HCT116 (cell line): ENCODE measurements at regions not wholly inside any gene's neighbourhood (a gene's known extent, or its start where the extent isn't known, plus 50 kb on each side); places are given as distances from the start of the nearest gene placed in this dataset.

ENCODE experiments used
- ATAC-seq: fragments of 200-7000 bp; cut with Tn5 transposase; 2 replicates; pipeline ENCODE4 v1.9.1; 2020; ENCODE audit warnings: mild to moderate bottlenecking, moderate library complexity
- BruUV-seq: library from RNA; stranded (reverse); fragments of 400-500 nt; replicated peaks from 2 replicates; lab custom pipeline; 2021; lab: Mats Ljungman, UMichigan
- CTCF ChIA-PET: fragments of 300-600 bp; sonication (Branson Sonifier 250); formaldehyde crosslinking; loops from one replicate; lab custom pipeline; 2021; ENCODE audit warnings: antibody characterized with exemption; lab: Charles Lee
- POLR2A ChIA-PET: fragments of 300-600, 350-600 bp; sonication (Branson Sonifier 250); formaldehyde crosslinking; loops from one replicate; lab custom pipeline; 2021; ENCODE audit warnings: antibody characterized with exemption; lab: Charles Lee
- RAD21 ChIA-PET, 2 experiments: fragments of 300-600 bp; sonication (Branson Sonifier 250); formaldehyde crosslinking; loops; one replicate each; lab custom pipeline; 2023; ENCODE audit warnings: low total read pairs in 2 of 2; ENCODE audit not compliant: uncharacterized antibody in 2 of 2, unreplicated experiment in 2 of 2, low non-redundant PET in 1 of 2; lab: Charles Lee
- DNase-seq: peaks from one replicate; pipeline ENCODE4 v3.0.0-alpha.2; 2010; ENCODE audit warnings: low read depth, low spot score
- H2AFZ ChIP-seq: fragments of 200-600 bp; shearing (Covaris generic), sonication (generic); 2 replicates; pipeline ENCODE4 v1.6.1; 2017; ENCODE audit warnings: low read depth, mixed run types, mixed read lengths, antibody characterized with exemption, low read length; ENCODE audit not compliant: poor library complexity, severe bottlenecking
- H3K27ac ChIP-seq: 2 replicates; pipeline ENCODE4 v1.5.1; 2012; ENCODE audit warnings: low read depth, low read length
- H3K27me3 ChIP-seq: fragments of 200-600 bp; sonication (generic); 2 replicates; pipeline ENCODE4 v1.6.1; 2016; ENCODE audit warnings: mixed run types, low read length, mixed read lengths; ENCODE audit not compliant: insufficient read depth
- H3K36me3 ChIP-seq, 2 experiments: fragments of 200-500 bp in 1 of 2; fragments of 200-600 bp in 1 of 2; sonication (Bioruptor generic) in 1 of 2; sonication (generic) in 1 of 2; 2 replicates each; pipeline versions ENCODE4 v1.5.1 to v1.6.1; 2014 to 2016; ENCODE audit warnings: low read length in 2 of 2, inconsistent platforms in 1 of 2, mixed read lengths in 1 of 2, mixed run types in 1 of 2; ENCODE audit not compliant: insufficient read depth in 2 of 2, control insufficient read depth in 1 of 2
- H3K4me1 ChIP-seq, 2 experiments: fragments of 200-600 bp in 1 of 2; sonication (generic) in 1 of 2; 2 replicates each; pipeline versions ENCODE4 v1.5.1 to v1.6.1; 2012 to 2017; ENCODE audit warnings: low read length in 2 of 2, inconsistent platforms in 1 of 2, mild to moderate bottlenecking in 1 of 2, mixed read lengths in 1 of 2, mixed run types in 1 of 2, moderate library complexity in 1 of 2; ENCODE audit not compliant: insufficient read depth in 2 of 2, control insufficient read depth in 1 of 2
- H3K4me2 ChIP-seq: fragments of 200-600 bp; sonication (generic); 2 replicates; pipeline ENCODE4 v1.6.1; 2017; ENCODE audit warnings: mixed run types, low read length, mixed read lengths
- H3K4me3 ChIP-seq, 2 experiments: fragments of 200-600 bp in 1 of 2; sonication (generic) in 1 of 2; replicated peaks in 1 of 2; 2 replicates each; pipeline ENCODE4 v1.5.1; 2011 to 2016; ENCODE audit warnings: low read length in 2 of 2, control low read depth in 1 of 2, low read depth in 1 of 2, mild to moderate bottlenecking in 1 of 2, mixed read lengths in 1 of 2, mixed run types in 1 of 2
- H3K79me2 ChIP-seq: fragments of 200-600 bp; sonication (generic); 2 replicates; pipeline ENCODE4 v1.6.1; 2017; ENCODE audit warnings: mild to moderate bottlenecking, mixed run types, low read length, moderate library complexity, mixed read lengths; ENCODE audit not compliant: insufficient read depth
- H3K9ac ChIP-seq: fragments of 200-600 bp; sonication (generic); 2 replicates; pipeline ENCODE4 v1.6.1; 2016; ENCODE audit warnings: low read length, mixed read lengths
- H3K9me2 ChIP-seq: fragments of 200-600 bp; sonication (generic), shearing (Covaris generic); 2 replicates; pipeline ENCODE4 v1.6.1; 2017; ENCODE audit warnings: mixed run types, mild to moderate bottlenecking, moderate library complexity; ENCODE audit not compliant: insufficient read depth
- H3K9me3 ChIP-seq, 2 experiments: fragments of 200-500 bp in 1 of 2; fragments of 200-600 bp in 1 of 2; sonication (Bioruptor generic) in 1 of 2; sonication (generic) in 1 of 2; 2 replicates each; pipeline ENCODE4 v1.6.1; 2014 to 2017; ENCODE audit warnings: low read length in 2 of 2, mixed read lengths in 2 of 2, inconsistent platforms in 1 of 2, low read depth in 1 of 2, mild to moderate bottlenecking in 1 of 2, mixed run types in 1 of 2, moderate library complexity in 1 of 2; ENCODE audit not compliant: control insufficient read depth in 1 of 2, insufficient read depth in 1 of 2
- H4K20me1 ChIP-seq: fragments of 200-600 bp; sonication (generic), shearing (Covaris generic); 2 replicates; pipeline ENCODE4 v1.6.1; 2017; ENCODE audit warnings: mixed run types, mild to moderate bottlenecking, moderate library complexity; ENCODE audit not compliant: insufficient read depth
- CBX3 ChIP-seq: IDR thresholded peaks from 2 replicates; pipeline ENCODE4 v1.6.1; 2012; ENCODE audit warnings: low read depth
- CEBPB ChIP-seq: IDR thresholded peaks from 2 replicates; pipeline ENCODE4 v1.6.1; 2012; ENCODE audit warnings: low read depth
- EGR1 ChIP-seq: IDR thresholded peaks from 2 replicates; pipeline ENCODE4 v1.6.1; 2012; ENCODE audit warnings: low read depth
- ELF1 ChIP-seq: IDR thresholded peaks from 2 replicates; pipeline ENCODE4 v1.6.1; 2012; ENCODE audit warnings: low read depth, borderline replicate concordance
- EZH2 ChIP-seq: fragments of 200-600 bp; sonication (generic); IDR thresholded peaks from 2 replicates; pipeline ENCODE4 v1.6.1; 2017; ENCODE audit warnings: antibody characterized with exemption, mixed run types
- EZH2phosphoT487 ChIP-seq: fragments of 200-600 bp; IDR thresholded peaks from 2 replicates; pipeline ENCODE4 v1.6.1; 2018; ENCODE audit warnings: antibody characterized with exemption, borderline replicate concordance
- FOSL1 ChIP-seq: IDR thresholded peaks from 2 replicates; pipeline ENCODE4 v1.6.1; 2012; ENCODE audit warnings: low read depth
- JUND ChIP-seq: IDR thresholded peaks from 2 replicates; pipeline ENCODE4 v1.6.1; 2012
- POLR2A ChIP-seq: IDR thresholded peaks from 2 replicates; pipeline ENCODE4 v1.7.0; 2011; ENCODE audit warnings: borderline replicate concordance; ENCODE audit not compliant: insufficient read depth, insufficient read length; ENCODE audit errors: extremely low read depth
- RAD21 ChIP-seq: IDR thresholded peaks from 2 replicates; pipeline ENCODE4 v1.6.1; 2012; ENCODE audit warnings: low read depth, mild to moderate bottlenecking
- REST ChIP-seq: IDR thresholded peaks from 2 replicates; pipeline ENCODE4 v1.6.1; 2012; ENCODE audit warnings: low read depth
- SIN3A ChIP-seq: IDR thresholded peaks from 2 replicates; pipeline ENCODE4 v1.6.1; 2012; ENCODE audit warnings: low read depth
- SP1 ChIP-seq: IDR thresholded peaks from 2 replicates; pipeline ENCODE4 v1.6.1; 2012; ENCODE audit warnings: low read depth
- SRF ChIP-seq: IDR thresholded peaks from 2 replicates; pipeline ENCODE4 v1.6.1; 2012; ENCODE audit warnings: low read depth
- YY1 ChIP-seq: IDR thresholded peaks from 2 replicates; pipeline ENCODE4 v1.6.1; 2011; ENCODE audit warnings: low read length, low read depth, moderate library complexity, mild to moderate bottlenecking; ENCODE audit not compliant: insufficient replicate concordance; ENCODE audit errors: extremely low read depth
- ZFX ChIP-seq: fragments of 450-650 bp; IDR thresholded peaks from 2 replicates; pipeline ENCODE4 v1.6.1; 2017
- ZNF274 ChIP-seq: fragments of 200-500 bp; sonication (Bioruptor generic); IDR thresholded peaks from 2 replicates; pipeline ENCODE4 v1.6.1; 2014; ENCODE audit warnings: mild to moderate bottlenecking, low read depth, low read length, inconsistent platforms
- intact Hi-C: fragments of 100-400 bp; cut with micrococcal nuclease; formaldehyde crosslinking; loops from 2 replicates; pipeline ENCODE4 v1.10.0; 2022
- TF ChIP-seq, protein P1 (sequence below): IDR thresholded peaks from 2 replicates; pipeline ENCODE4 v1.6.1; 2012
- TF ChIP-seq, protein P2 (sequence below), 3 experiments: fragments of 200-600 bp in 1 of 3; sonication (generic) in 1 of 3; IDR thresholded peaks in 2 of 3; conservative IDR thresholded peaks in 1 of 3; 2 replicates each; pipeline ENCODE4 v1.5.1; 2012 to 2017; ENCODE audit warnings: low read depth in 2 of 3, low read length in 2 of 3, antibody characterized with exemption in 1 of 3, borderline replicate concordance in 1 of 3, control low read depth in 1 of 3, mild to moderate bottlenecking in 1 of 3, mixed read lengths in 1 of 3, mixed run types in 1 of 3, moderate library complexity in 1 of 3; ENCODE audit not compliant: insufficient read depth in 1 of 3

DNA sequence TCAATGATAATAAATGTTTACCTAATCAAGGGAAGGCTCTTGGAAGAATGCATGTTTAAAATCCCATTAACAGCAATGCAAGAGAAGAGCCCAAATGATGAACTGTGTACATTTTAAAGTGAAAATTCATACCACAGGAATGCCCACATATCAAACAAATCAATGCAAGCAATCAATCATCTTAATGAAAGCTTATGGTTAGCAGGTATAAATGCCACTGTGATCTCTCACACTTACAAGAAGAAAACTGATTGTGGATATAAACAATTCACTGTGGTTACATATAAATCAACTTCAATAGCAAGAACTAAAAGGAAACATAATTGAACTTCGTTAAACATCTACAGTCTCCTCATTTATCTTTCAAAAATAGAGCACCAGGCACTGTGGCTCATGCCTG, 161.0 kb upstream of the RORB start:
- Histone ChIP-seq H3K36me3 (no peaks in the 10 kb centered on the region), H4K20me1 (no peaks in the 10 kb centered on the region), H3K9me2 (no peaks in the 10 kb centered on the region), H3K4me2 (no peak overlapping the region), H2AFZ (no peak overlapping the region), H3K79me2 (no peaks in the 10 kb centered on the region), H3K9ac (no peak overlapping the region), H3K9me3 (no peaks in the 10 kb centered on the region; a peak in 1 of 4 replicates), H3K27ac (no peak overlapping the region), H3K27me3 (no peaks in the 10 kb centered on the region), H3K4me3 (no peak overlapping the region), H3K4me1 (no peaks in the 10 kb centered on the region)
- ATAC-seq (no peak), DNase-seq (no peak)
- POLR2A ChIA-PET, result no interaction called here
- RAD21 ChIA-PET, result no interaction called here
- no TSS peak for BruUV-seq
- intact Hi-C loops, result no loop called here
- no peak for TF ChIP-seq RAD21
- no peak for TF ChIP-seq FOSL1
- TF ChIP-seq SP1, result no peak
- TF ChIP-seq, protein P1, sequence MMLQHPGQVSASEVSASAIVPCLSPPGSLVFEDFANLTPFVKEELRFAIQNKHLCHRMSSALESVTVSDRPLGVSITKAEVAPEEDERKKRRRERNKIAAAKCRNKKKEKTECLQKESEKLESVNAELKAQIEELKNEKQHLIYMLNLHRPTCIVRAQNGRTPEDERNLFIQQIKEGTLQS, result no peak
- no peak for TF ChIP-seq ELF1
- TF ChIP-seq YY1, result no peak
- no peak for TF ChIP-seq EZH2phosphoT487
- TF ChIP-seq ZFX, result no peak
- CTCF ChIA-PET, result no interaction called here

DNA sequence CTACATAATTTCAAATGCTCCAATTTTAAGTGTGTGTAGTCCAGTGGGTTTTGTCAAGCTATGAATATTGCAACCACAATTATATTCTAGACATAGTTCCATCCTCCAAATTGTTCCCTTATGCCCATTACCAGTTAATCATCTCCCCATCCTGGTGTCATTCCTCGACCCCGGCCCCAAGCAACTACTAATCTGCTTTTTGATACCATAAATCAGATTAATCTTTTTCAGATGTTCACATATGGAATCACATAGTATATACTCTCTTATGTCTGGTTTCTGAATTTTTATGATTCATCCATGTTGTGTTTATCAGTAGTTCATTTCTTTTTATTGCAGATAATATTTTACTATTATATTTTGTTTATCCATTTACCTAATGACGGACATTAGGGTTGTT, 148.4 kb upstream of the RORB start:
- BruUV-seq, result no TSS peak
- intact Hi-C loops, result no loop called here
- H4K20me1 ChIP-seq, result no peaks in the 10 kb centered on the region
- H3K9me3 ChIP-seq, result no peaks in the 10 kb centered on the region
- no peak for DNase-seq
- H3K4me2 ChIP-seq, result no peak overlapping the region
- no peaks in the 10 kb centered on the region for H3K9me2 ChIP-seq
- no peak overlapping the region for H3K4me3 ChIP-seq
- no peaks in the 10 kb centered on the region for H3K36me3 ChIP-seq
- H3K4me1 ChIP-seq, result no peaks in the 10 kb centered on the region
- no peak for ATAC-seq
- no peak overlapping the region for H3K9ac ChIP-seq
- no peaks in the 10 kb centered on the region for H3K79me2 ChIP-seq
- H2AFZ ChIP-seq, result no peak overlapping the region
- ChIA-PET POLR2A (no interaction called here), RAD21 (no interaction called here), CTCF (no interaction called here)
- no peaks in the 10 kb centered on the region for H3K27me3 ChIP-seq
- no peak overlapping the region for H3K27ac ChIP-seq
- TF ChIP-seq CBX3 (no peak), ELF1 (no peak), ZFX (no peak), RAD21 (no peak), JUND (no peak), EGR1 (no peak), SP1 (no peak), SRF (no peak), SIN3A (no peak), ZNF274 (no peak), POLR2A (no peak), REST (no peak), EZH2 (no peak), CEBPB (no peak), FOSL1 (no peak)
- TF ChIP-seq, protein P2, sequence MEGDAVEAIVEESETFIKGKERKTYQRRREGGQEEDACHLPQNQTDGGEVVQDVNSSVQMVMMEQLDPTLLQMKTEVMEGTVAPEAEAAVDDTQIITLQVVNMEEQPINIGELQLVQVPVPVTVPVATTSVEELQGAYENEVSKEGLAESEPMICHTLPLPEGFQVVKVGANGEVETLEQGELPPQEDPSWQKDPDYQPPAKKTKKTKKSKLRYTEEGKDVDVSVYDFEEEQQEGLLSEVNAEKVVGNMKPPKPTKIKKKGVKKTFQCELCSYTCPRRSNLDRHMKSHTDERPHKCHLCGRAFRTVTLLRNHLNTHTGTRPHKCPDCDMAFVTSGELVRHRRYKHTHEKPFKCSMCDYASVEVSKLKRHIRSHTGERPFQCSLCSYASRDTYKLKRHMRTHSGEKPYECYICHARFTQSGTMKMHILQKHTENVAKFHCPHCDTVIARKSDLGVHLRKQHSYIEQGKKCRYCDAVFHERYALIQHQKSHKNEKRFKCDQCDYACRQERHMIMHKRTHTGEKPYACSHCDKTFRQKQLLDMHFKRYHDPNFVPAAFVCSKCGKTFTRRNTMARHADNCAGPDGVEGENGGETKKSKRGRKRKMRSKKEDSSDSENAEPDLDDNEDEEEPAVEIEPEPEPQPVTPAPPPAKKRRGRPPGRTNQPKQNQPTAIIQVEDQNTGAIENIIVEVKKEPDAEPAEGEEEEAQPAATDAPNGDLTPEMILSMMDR (IDR thresholded peaks at IDR 0.05 in 2 of 3, conservative IDR thresholded peaks at IDR 0.05 in 1 of 3; ENCODE audit: borderline replicate concordance in 1 of 3, insufficient read depth in 1 of 3, low read depth in 2 of 3, low read length in 2 of 3), result no peak
